ENCODE measurements at regions not wholly inside any gene's neighbourhood (a gene's known extent, or its start where the extent isn't known, plus 50 kb on each side); places are given as distances from the start of the nearest gene placed in this dataset.

GRCh38 chr12:28893365-28893764 lies 255.7 kb upstream of the FAR2 start:
- TF ChIP-seq, protein P1, sequence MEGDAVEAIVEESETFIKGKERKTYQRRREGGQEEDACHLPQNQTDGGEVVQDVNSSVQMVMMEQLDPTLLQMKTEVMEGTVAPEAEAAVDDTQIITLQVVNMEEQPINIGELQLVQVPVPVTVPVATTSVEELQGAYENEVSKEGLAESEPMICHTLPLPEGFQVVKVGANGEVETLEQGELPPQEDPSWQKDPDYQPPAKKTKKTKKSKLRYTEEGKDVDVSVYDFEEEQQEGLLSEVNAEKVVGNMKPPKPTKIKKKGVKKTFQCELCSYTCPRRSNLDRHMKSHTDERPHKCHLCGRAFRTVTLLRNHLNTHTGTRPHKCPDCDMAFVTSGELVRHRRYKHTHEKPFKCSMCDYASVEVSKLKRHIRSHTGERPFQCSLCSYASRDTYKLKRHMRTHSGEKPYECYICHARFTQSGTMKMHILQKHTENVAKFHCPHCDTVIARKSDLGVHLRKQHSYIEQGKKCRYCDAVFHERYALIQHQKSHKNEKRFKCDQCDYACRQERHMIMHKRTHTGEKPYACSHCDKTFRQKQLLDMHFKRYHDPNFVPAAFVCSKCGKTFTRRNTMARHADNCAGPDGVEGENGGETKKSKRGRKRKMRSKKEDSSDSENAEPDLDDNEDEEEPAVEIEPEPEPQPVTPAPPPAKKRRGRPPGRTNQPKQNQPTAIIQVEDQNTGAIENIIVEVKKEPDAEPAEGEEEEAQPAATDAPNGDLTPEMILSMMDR (IDR thresholded peaks at IDR 0.05): no peak
- TF ChIP-seq POLR2A (IDR thresholded peaks at IDR 0.05): no peak
